B cell (primary cell): ENCODE measurements at regions not wholly inside any gene's neighbourhood (a gene's known extent, or its start where the extent isn't known, plus 50 kb on each side); places are given as distances from the start of the nearest gene placed in this dataset.

Experiments used
- ATAC-seq: fragments of 200-7000 bp; cut with Tn5 transposase; one replicate; pipeline ENCODE4 v1.10.0; 2021; ENCODE audit warnings: low read depth, mild to moderate bottlenecking, moderate number of reproducible peaks, moderate library complexity
- CTCF ChIA-PET: fragments of 350-600 bp; sonication (Branson Sonifier 250); formaldehyde crosslinking; loops from one replicate; lab custom pipeline; 2021; ENCODE audit warnings: antibody characterized with exemption, inconsistent platforms; lab: Charles Lee
- POLR2A ChIA-PET: fragments of 350-600 bp; sonication (Branson Sonifier 250); formaldehyde crosslinking; loops from one replicate; lab custom pipeline; 2021; ENCODE audit warnings: antibody characterized with exemption; lab: Charles Lee
- DNase-seq: peaks from one replicate; pipeline ENCODE4 v3.0.0; 2013
- H2AFZ ChIP-seq: 2 replicates; pipeline ENCODE4 v1.6.1; 2012; ENCODE audit warnings: mild to moderate bottlenecking, low read depth, low read length; ENCODE audit not compliant: insufficient read depth, poor library complexity, severe bottlenecking
- H3K27ac ChIP-seq, 2 donors: 1 replicate in 1 of 2; 2 replicates in 1 of 2; pipeline ENCODE4 v1.5.1; 2012 to 2013; ENCODE audit warnings: low read length in 2 of 2, mild to moderate bottlenecking in 2 of 2, moderate library complexity in 1 of 2
- H3K27me3 ChIP-seq, 4 experiments: fragments of 200-600 bp in 1 of 4; sonication (generic) in 1 of 4; replicated peaks in 1 of 4; 1 replicate in 2 of 4; 2 replicates in 2 of 4; pipeline versions ENCODE4 v1.6.1 to v1.7.0; 2013 to 2016; ENCODE audit warnings: low read length in 3 of 4, mild to moderate bottlenecking in 2 of 4, mixed read lengths in 1 of 4, moderate library complexity in 1 of 4; ENCODE audit not compliant: insufficient read depth in 4 of 4, control insufficient read depth in 3 of 4; ENCODE audit errors: control extremely low read depth in 1 of 4
- H3K36me3 ChIP-seq, 2 experiments: replicated peaks in 1 of 2; 1 replicate in 1 of 2; 2 replicates in 1 of 2; pipeline versions ENCODE4 v1.6.1 to v1.7.1; 2013; ENCODE audit warnings: low read length in 1 of 2; ENCODE audit not compliant: insufficient read depth in 2 of 2, control insufficient read depth in 1 of 2; ENCODE audit errors: control extremely low read depth in 1 of 2, extremely low read depth in 1 of 2
- H3K4me1 ChIP-seq, 2 donors: fragments of 200-600 bp in 1 of 2; sonication (generic) in 1 of 2; 1 replicate in 1 of 2; 2 replicates in 1 of 2; pipeline versions ENCODE4 v1.5.1 to v1.6.1; 2013 to 2017; ENCODE audit warnings: low read length in 2 of 2; ENCODE audit not compliant: control insufficient read depth in 2 of 2, insufficient read depth in 2 of 2
- H3K4me2 ChIP-seq: replicated peaks from 2 replicates; pipeline ENCODE3; 2012; ENCODE audit warnings: mild to moderate bottlenecking, low read depth, low read length; ENCODE audit not compliant: poor library complexity, severe bottlenecking
- H3K4me3 ChIP-seq, 5 experiments: fragments of 200-600 bp in 1 of 5; sonication (generic) in 1 of 5; 1 replicate in 3 of 5; 2 replicates in 2 of 5; pipeline versions ENCODE4 v1.5.1 to v1.7.0; 2011 to 2016; ENCODE audit warnings: low read length in 4 of 5, mild to moderate bottlenecking in 4 of 5, low read depth in 2 of 5, control low read depth in 1 of 5, moderate library complexity in 1 of 5; ENCODE audit not compliant: insufficient read depth in 1 of 5; ENCODE audit errors: control extremely low read depth in 1 of 5, extremely low read depth in 1 of 5
- H3K79me2 ChIP-seq: fragments of 200-600 bp; sonication (generic); one replicate; pipeline ENCODE4 v1.6.0; 2016; ENCODE audit warnings: low read length; ENCODE audit not compliant: control insufficient read depth, insufficient read depth
- H3K9ac ChIP-seq: fragments of 200-600 bp; sonication (generic); 2 replicates; pipeline ENCODE4 v1.6.1; 2017; ENCODE audit warnings: mild to moderate bottlenecking, low read length, moderate library complexity
- H3K9me3 ChIP-seq, 3 donors: one replicate each; pipeline versions ENCODE4 v1.6.1 to v1.7.1; 2013; ENCODE audit warnings: low read length in 2 of 3; ENCODE audit not compliant: control insufficient read depth in 2 of 3, insufficient read depth in 1 of 3; ENCODE audit errors: control extremely low read depth in 1 of 3
- H4K20me1 ChIP-seq: 2 replicates; pipeline ENCODE4 v1.6.0; 2012; ENCODE audit warnings: mild to moderate bottlenecking, low read length; ENCODE audit not compliant: insufficient read depth, control insufficient read depth, poor library complexity, severe bottlenecking
- H3K27ac Mint-ChIP-seq: one replicate; pipeline ENCODE4 v1.8.0; 2021; ENCODE audit warnings: mixed read lengths
- H3K27me3 Mint-ChIP-seq: one replicate; pipeline ENCODE4 v1.8.0; 2021; ENCODE audit warnings: mixed read lengths
- H3K4me1 Mint-ChIP-seq: one replicate; pipeline ENCODE4 v1.8.0; 2021; ENCODE audit warnings: mixed read lengths
- H3K4me3 Mint-ChIP-seq: one replicate; pipeline ENCODE4 v1.8.0; 2021; ENCODE audit warnings: mixed read lengths
- H3K9me3 Mint-ChIP-seq: one replicate; pipeline ENCODE4 v1.8.0; 2022; ENCODE audit warnings: mixed read lengths; ENCODE audit not compliant: insufficient read depth
- CTCF ChIP-seq: fragments of 200-600 bp; IDR thresholded peaks from one replicate; pipeline ENCODE4 v1.8.0; 2022; ENCODE audit warnings: antibody characterized with exemption, mild to moderate bottlenecking
- EZH2 ChIP-seq: IDR thresholded peaks from 2 replicates; pipeline ENCODE4 v1.6.1; 2012; ENCODE audit warnings: borderline replicate concordance, low read depth, mild to moderate bottlenecking, moderate library complexity, low read length; ENCODE audit not compliant: insufficient read depth, poor library complexity, severe bottlenecking
- WGBS: methylation state at CpG from one replicate; pipeline ENCODE4 v1.1.5; 2013; ENCODE audit warnings: missing lambda C conversion rate; ENCODE audit not compliant: insufficient coverage; 5-methylcytosine and 5-hydroxymethylcytosine counted together
- intact Hi-C: fragments of 100-400 bp; cut with micrococcal nuclease; formaldehyde crosslinking; loops from one replicate; pipeline ENCODE4 v1.10.0; 2022

DNA sequence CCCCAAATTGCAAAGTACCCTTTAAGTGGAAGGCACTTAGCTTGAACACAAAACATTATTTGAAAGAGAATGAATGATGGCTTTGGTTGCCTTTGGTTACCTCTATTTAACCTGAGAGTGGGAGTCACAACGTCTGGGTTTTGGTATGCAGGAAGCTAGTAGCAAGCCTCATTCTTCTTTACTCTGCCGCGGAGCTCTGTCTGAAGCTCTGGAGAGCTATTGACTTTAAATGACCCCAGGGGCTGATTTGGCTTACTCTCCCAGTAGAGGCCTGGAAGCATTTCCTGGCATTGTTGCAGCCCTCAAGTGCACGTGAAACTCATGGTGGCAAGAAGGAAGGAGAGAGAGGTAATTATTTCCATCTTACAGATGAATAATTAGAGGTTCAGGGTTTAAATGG lies 81.8 kb upstream of the MAGEA4 start:
- no peaks in the 10 kb centered on the region for H3K4me1 Mint-ChIP-seq
- no peaks in the 10 kb centered on the region for H3K9me3 ChIP-seq
- 40% methylated on average over 1 of the region's 4 CpGs for WGBS
- H3K27ac Mint-ChIP-seq, result no peak overlapping the region
- intact Hi-C loops, result no loop called here
- no peaks in the 10 kb centered on the region for H3K4me1 ChIP-seq
- H3K4me3 ChIP-seq, result no peak overlapping the region
- no peak for ATAC-seq
- no peaks in the 10 kb centered on the region for H3K79me2 ChIP-seq
- H4K20me1 ChIP-seq, result no peaks in the 10 kb centered on the region
- ChIA-PET POLR2A (no interaction called here), CTCF (no interaction called here)
- no peak overlapping the region for H3K4me2 ChIP-seq
- no peaks in the 10 kb centered on the region for H3K27me3 ChIP-seq
- no peaks in the 10 kb centered on the region for H3K9me3 Mint-ChIP-seq
- TF ChIP-seq EZH2 (no peak), CTCF (no peak)
- H3K9ac ChIP-seq, result no peak overlapping the region
- no peaks in the 10 kb centered on the region for H3K36me3 ChIP-seq
- no peak overlapping the region for H3K4me3 Mint-ChIP-seq
- no peak for DNase-seq
- H3K27ac ChIP-seq, result no peak overlapping the region
- no peaks in the 10 kb centered on the region for H3K27me3 Mint-ChIP-seq
- no peak overlapping the region for H2AFZ ChIP-seq

DNA sequence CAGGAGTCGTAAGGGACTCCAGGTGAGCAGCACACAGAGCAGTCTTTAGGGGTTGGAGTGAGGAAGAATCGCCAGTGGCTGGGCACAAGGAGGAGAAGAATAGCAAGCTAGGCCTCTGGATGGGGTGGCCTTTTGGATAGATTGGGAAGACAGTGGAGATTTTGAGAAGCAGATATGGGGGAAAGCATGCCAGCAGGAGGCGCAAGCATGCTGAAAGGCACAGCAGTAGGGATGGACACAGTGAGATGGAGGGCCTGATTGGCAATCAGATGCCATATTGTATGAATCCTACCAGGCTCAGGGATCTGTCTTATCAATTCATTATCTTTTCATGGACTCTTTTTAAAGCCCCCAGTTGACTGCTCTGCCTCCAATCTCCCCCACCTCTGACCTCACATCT lies 60.4 kb upstream of the MAGEA4 start:
- no peaks in the 10 kb centered on the region for H4K20me1 ChIP-seq
- H3K9ac ChIP-seq, result no peak overlapping the region
- no peak overlapping the region for H2AFZ ChIP-seq
- no peaks in the 10 kb centered on the region for H3K27me3 ChIP-seq
- no peak for DNase-seq
- H3K36me3 ChIP-seq, result no peaks in the 10 kb centered on the region
- whole genome bisulfite sequencing, result 94% methylated on average over 2 of the region's 3 CpGs
- H3K9me3 Mint-ChIP-seq, result no peaks in the 10 kb centered on the region
- ChIA-PET CTCF (interaction anchor here (0.5 kb wide), 1 partner anchor 257 kb away, joined by 3 read pairs; no protein-coding TSS in a partner anchor), POLR2A (no interaction called here)
- intact Hi-C loops, result no loop called here
- H3K79me2 ChIP-seq, result no peaks in the 10 kb centered on the region
- H3K27ac Mint-ChIP-seq, result no peak overlapping the region
- H3K27ac ChIP-seq, result no peak overlapping the region
- H3K9me3 ChIP-seq, result no peaks in the 10 kb centered on the region
- no peak overlapping the region for H3K4me3 ChIP-seq
- no peak overlapping the region for H3K4me3 Mint-ChIP-seq
- TF ChIP-seq EZH2 (no peak), CTCF (no peak)
- ATAC-seq, result no peak
- H3K4me1 ChIP-seq, result no peaks in the 10 kb centered on the region
- H3K4me1 Mint-ChIP-seq, result no peaks in the 10 kb centered on the region
- no peaks in the 10 kb centered on the region for H3K27me3 Mint-ChIP-seq
- H3K4me2 ChIP-seq, result no peak overlapping the region
